ENCODE measurements at regions not wholly inside any gene's neighbourhood (a gene's known extent, or its start where the extent isn't known, plus 50 kb on each side); places are given as distances from the start of the nearest gene placed in this dataset.

DNA sequence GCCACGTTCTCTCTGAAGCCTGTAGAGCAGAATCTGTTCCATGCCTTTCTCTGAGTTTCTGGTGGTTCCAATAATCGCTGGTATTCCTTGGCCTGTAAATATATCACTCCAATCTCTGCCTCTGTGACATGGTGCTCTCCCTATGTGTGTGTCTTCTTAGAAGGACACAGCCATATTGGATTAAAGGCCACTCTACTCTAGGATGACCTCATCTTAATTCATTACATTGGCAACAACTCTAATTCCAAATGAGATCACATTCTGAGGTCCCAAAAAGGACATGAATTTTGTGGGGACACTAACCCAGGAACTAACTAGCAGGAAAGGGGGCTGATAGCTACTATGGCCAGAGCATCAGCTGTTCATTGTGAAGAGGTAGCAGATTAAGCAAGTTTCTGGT, 110.7 kb downstream of the KLF12 start:
- Histone ChIP-seq H3K36me3 (no peaks in the 10 kb centered on the region), H3K9me3 (no peaks in the 10 kb centered on the region), H3K4me3 (no peak overlapping the region), H3K27ac (no peak overlapping the region), H3K4me1 (ENCODE audit: control insufficient read depth in 1 of 2, low read depth in 2 of 2) (peaks cover 0 to 5% of the 10 kb centered on the region in 2 donors), H3K27me3 (replicated peaks; ENCODE audit: insufficient read depth) (no peaks in the 10 kb centered on the region)
- DNase-seq (ENCODE audit: low spot score) (no peak), ATAC-seq (ENCODE audit: insufficient number of reproducible peaks, low FRiP score, low read depth) (no peak)
- TF ChIP-seq, protein P1, sequence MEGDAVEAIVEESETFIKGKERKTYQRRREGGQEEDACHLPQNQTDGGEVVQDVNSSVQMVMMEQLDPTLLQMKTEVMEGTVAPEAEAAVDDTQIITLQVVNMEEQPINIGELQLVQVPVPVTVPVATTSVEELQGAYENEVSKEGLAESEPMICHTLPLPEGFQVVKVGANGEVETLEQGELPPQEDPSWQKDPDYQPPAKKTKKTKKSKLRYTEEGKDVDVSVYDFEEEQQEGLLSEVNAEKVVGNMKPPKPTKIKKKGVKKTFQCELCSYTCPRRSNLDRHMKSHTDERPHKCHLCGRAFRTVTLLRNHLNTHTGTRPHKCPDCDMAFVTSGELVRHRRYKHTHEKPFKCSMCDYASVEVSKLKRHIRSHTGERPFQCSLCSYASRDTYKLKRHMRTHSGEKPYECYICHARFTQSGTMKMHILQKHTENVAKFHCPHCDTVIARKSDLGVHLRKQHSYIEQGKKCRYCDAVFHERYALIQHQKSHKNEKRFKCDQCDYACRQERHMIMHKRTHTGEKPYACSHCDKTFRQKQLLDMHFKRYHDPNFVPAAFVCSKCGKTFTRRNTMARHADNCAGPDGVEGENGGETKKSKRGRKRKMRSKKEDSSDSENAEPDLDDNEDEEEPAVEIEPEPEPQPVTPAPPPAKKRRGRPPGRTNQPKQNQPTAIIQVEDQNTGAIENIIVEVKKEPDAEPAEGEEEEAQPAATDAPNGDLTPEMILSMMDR (IDR thresholded peaks at IDR 0.05), result no peak

DNA sequence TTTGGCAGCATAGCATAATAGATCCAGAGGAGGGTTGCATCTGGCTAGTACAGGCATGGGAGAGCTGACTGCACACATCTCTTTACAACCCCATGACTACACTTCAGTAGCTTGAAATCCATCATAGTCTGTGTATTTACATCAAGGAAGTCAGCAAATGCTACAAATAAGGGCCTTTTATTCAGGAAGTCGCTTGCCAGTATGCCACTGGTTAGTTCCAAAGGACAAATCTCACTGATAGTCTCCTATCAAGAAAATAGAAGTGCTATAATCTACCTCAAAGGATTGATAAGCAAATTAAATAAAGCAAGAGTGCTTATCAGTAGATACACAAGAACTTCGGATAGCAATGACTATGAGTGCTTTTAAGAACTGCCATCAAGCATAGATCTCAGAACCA, 112.7 kb downstream of the KLF12 start:
- no peak overlapping the region for H3K27ac ChIP-seq
- H3K4me3 ChIP-seq, result no peak overlapping the region
- peaks cover 0 to 2% of the 10 kb centered on the region in 2 donors for H3K4me1 ChIP-seq (ENCODE audit: control insufficient read depth in 1 of 2, low read depth in 2 of 2)
- DNase-seq (ENCODE audit: low spot score) (no peak), ATAC-seq (ENCODE audit: insufficient number of reproducible peaks, low FRiP score, low read depth) (no peak)
- no peaks in the 10 kb centered on the region for H3K36me3 ChIP-seq
- H3K9me3 ChIP-seq, result no peaks in the 10 kb centered on the region
- TF ChIP-seq, protein P1 (IDR thresholded peaks at IDR 0.05), result no peak
- H3K27me3 ChIP-seq (replicated peaks; ENCODE audit: insufficient read depth), result no peaks in the 10 kb centered on the region

DNA sequence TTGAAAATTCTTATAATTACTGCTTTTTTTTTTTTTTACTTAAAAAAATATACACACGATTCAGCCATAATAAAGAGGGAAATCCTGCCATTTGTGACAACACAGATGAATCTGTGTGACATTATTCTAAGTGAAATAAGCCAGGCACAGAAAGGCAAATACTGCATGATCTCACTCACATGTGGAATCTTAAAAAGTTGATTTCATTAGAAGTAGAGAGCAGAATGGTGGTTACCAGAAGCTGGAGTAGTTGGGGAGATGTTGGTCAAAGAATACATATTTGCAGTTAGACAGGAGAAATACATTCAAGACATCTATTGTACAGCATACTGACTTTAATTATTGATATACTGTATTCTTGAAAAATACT, 116.2 kb downstream of the KLF12 start:
- ATAC-seq (ENCODE audit: insufficient number of reproducible peaks, low FRiP score, low read depth) (no peak), DNase-seq (ENCODE audit: low spot score) (no peak)
- H3K9me3 ChIP-seq, result no peaks in the 10 kb centered on the region
- no peaks in the 10 kb centered on the region for H3K36me3 ChIP-seq
- no peak overlapping the region for H3K4me3 ChIP-seq
- peaks cover 3 to 12% of the 10 kb centered on the region in 2 donors for H3K4me1 ChIP-seq (ENCODE audit: control insufficient read depth in 1 of 2, low read depth in 2 of 2)
- no peaks in the 10 kb centered on the region for H3K27me3 ChIP-seq (replicated peaks; ENCODE audit: insufficient read depth)
- TF ChIP-seq, protein P1 (IDR thresholded peaks at IDR 0.05), result no peak
- no peak overlapping the region for H3K27ac ChIP-seq

DNA sequence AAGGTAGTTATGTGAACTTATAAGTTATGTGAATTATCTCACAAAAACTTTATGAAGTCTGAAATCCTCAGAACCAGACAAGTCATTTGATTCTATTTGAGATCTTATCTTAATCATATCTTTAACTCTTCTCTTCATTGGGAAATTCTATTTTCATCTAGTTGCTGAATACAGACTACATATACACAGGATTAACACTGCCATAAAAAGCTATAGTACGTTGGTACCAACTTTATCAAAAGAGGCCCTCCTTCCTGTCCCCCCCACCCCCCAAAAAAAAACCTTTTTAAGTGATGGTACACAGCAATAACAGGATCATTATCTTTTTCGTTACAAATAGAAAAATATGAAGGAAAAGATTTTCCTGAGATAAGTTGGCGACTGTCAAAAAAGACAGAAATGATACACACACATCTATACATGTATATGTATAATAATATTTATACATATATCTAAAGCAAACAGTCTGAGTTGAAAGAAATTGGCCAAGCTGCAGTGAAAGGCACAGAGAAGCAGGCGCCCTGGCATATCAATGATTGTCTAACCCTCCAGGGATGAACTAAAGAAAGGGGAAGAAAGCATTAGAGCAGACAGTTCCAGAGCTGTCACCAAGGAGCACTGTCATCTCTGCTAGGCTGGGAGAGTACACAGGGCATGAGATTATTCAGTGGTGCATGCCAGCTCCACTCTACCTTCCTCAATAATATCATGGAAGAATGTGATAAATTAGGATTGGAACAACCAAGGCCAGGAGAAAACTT, 116.7 kb downstream of the KLF12 start:
- DNase-seq (ENCODE audit: low spot score) (no peak), ATAC-seq (ENCODE audit: insufficient number of reproducible peaks, low FRiP score, low read depth) (no peak)
- Histone ChIP-seq H3K9me3 (no peaks in the 10 kb centered on the region), H3K27me3 (replicated peaks; ENCODE audit: insufficient read depth) (no peaks in the 10 kb centered on the region), H3K4me3 (no peak overlapping the region), H3K36me3 (no peaks in the 10 kb centered on the region), H3K4me1 (ENCODE audit: control insufficient read depth in 1 of 2, low read depth in 2 of 2) (peaks cover 3 to 12% of the 10 kb centered on the region in 2 donors), H3K27ac (no peak overlapping the region)
- TF ChIP-seq, protein P1 (IDR thresholded peaks at IDR 0.05), result no peak

DNA sequence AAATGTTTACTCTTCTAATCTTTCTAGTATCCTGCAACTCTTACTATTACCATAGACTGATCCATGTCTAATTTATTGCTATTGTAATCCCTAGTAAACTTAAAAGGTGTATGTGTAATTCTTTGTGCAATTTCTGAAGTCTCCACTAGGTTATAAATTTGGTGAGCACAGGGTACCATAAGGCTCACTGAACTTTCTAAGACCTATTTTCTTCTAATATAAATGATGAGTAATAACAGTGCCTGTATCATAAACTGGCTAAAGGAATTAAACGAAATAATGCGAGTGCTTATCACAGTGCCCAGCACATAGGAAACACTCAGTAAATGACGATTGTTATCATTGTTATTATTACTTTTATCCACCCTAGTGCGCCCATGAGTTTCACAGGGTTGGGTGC, 119.1 kb downstream of the KLF12 start:
- H3K36me3 ChIP-seq, result no peaks in the 10 kb centered on the region
- DNase-seq (ENCODE audit: low spot score) (no peak), ATAC-seq (ENCODE audit: insufficient number of reproducible peaks, low FRiP score, low read depth) (no peak)
- no peaks in the 10 kb centered on the region for H3K27me3 ChIP-seq (replicated peaks; ENCODE audit: insufficient read depth)
- TF ChIP-seq, protein P1 (IDR thresholded peaks at IDR 0.05), result peak; percentile 20
- H3K9me3 ChIP-seq, result no peaks in the 10 kb centered on the region
- no peak overlapping the region for H3K4me3 ChIP-seq
- peaks cover 3 to 12% of the 10 kb centered on the region in 2 donors for H3K4me1 ChIP-seq (ENCODE audit: control insufficient read depth in 1 of 2, low read depth in 2 of 2)
- H3K27ac ChIP-seq, result no peak overlapping the region
